A549 (cell line): ENCODE measurements at regions not wholly inside any gene's neighbourhood (a gene's known extent, or its start where the extent isn't known, plus 50 kb on each side); places are given as distances from the start of the nearest gene placed in this dataset.

ENCODE experiments used
- ATAC-seq, 2 experiments: fragments of 200-7000 bp in 1 of 2; fragments of >200 bp in 1 of 2; cut with Nextera tagmentation in 1 of 2; cut with Tn5 transposase in 1 of 2; 3 replicates each; pipeline versions ENCODE4 v1.8.0 to v1.9.1; 2018 to 2020; ENCODE audit warnings: mild to moderate bottlenecking in 1 of 2, moderate library complexity in 1 of 2
- CTCF ChIA-PET: fragments of 300-600 bp; sonication (Branson Sonifier 250); formaldehyde crosslinking; extraction: SDS; loops from one replicate; lab custom pipeline; 2021; ENCODE audit warnings: antibody characterized with exemption, inconsistent platforms; lab: Yijun Ruan, JAX
- POLR2A ChIA-PET: fragments of 350-600 bp; formaldehyde crosslinking; extraction: SDS; loops from one replicate; lab custom pipeline; 2021; ENCODE audit warnings: antibody characterized with exemption, inconsistent platforms; lab: Yijun Ruan, JAX
- DNase-seq, 2 experiments: peaks; one replicate each; pipeline versions ENCODE4 v3.0.0 to v3.0.0-alpha.2; 2011 to 2016; ENCODE audit warnings: low read depth in 1 of 2, low spot score in 1 of 2
- FAIRE-seq: peaks from 2 replicates; lab custom pipeline; 2011; peaks lifted over from hg19 to GRCh38; lab: Jason Lieb, UNC
- H3K27ac ChIP-seq, 2 experiments: fragments of >200 bp; sonication (Bioruptor Twin); formaldehyde crosslinking; 3 replicates each; pipeline ENCODE4 v1.5.1; 2016 to 2017
- H3K4me1 ChIP-seq: fragments of >200 bp; sonication (Bioruptor Twin); formaldehyde crosslinking; 3 replicates; pipeline ENCODE4 v1.6.1; 2016
- H3K4me2 ChIP-seq: fragments of >200 bp; sonication (Bioruptor Twin); formaldehyde crosslinking; 3 replicates; pipeline ENCODE4 v1.6.1; 2016
- H3K4me3 ChIP-seq: fragments of >200 bp; sonication (Bioruptor Twin); formaldehyde crosslinking; 3 replicates; pipeline ENCODE4 v1.5.1; 2016
- H3K9me3 ChIP-seq: fragments of >200 bp; sonication (Bioruptor Twin); formaldehyde crosslinking; 3 replicates; pipeline ENCODE4 v1.6.1; 2016
- CHD2 ChIP-seq: fragments of 150-350 bp; IDR thresholded peaks from 2 replicates; pipeline ENCODE4 v1.6.1; 2014; ENCODE audit warnings: low read length; ENCODE audit not compliant: partially characterized antibody
- CTCF ChIP-seq: fragments of >200 bp; sonication (Bioruptor Twin); formaldehyde crosslinking; IDR thresholded peaks from 3 replicates; pipeline ENCODE4 v1.5.1; 2016
- EHF ChIP-seq: fragments of 250-450 bp; sonication (Bioruptor Pico); IDR thresholded peaks from 2 replicates; pipeline ENCODE4 v1.5.0; 2020; ENCODE audit warnings: mild to moderate bottlenecking
- EHMT2 ChIP-seq: fragments of 200-600 bp; sonication (generic); IDR thresholded peaks from 2 replicates; pipeline ENCODE4 v1.6.1; 2016; ENCODE audit warnings: antibody characterized with exemption, low read depth, mild to moderate bottlenecking, moderate library complexity
- ELK1 ChIP-seq: fragments of 150-350 bp; IDR thresholded peaks from 2 replicates; pipeline ENCODE4 v1.6.1; 2014; ENCODE audit warnings: low read depth, mild to moderate bottlenecking, low read length
- EP300 ChIP-seq, 2 experiments: fragments of >200 bp; sonication (Bioruptor Twin); formaldehyde crosslinking; IDR thresholded peaks; 2 replicates in 1 of 2; 3 replicates in 1 of 2; pipeline ENCODE4 v1.6.1; 2016 to 2017
- ESRRA ChIP-seq: fragments of 150-350 bp; IDR thresholded peaks from 2 replicates; pipeline ENCODE4 v1.6.1; 2014; ENCODE audit warnings: mild to moderate bottlenecking, low read length, borderline replicate concordance
- FOSL2 ChIP-seq, 2 experiments: fragments of 450-650 bp in 1 of 2; fragments of >200 bp in 1 of 2; sonication (Bioruptor Twin) in 1 of 2; formaldehyde crosslinking; IDR thresholded peaks; 2 replicates each; pipeline versions ENCODE4 v1.5.0 to v1.6.1; 2016 to 2020; ENCODE audit warnings: mild to moderate bottlenecking in 1 of 2, moderate library complexity in 1 of 2
- FOXS1 ChIP-seq: fragments of 250-450 bp; sonication (Bioruptor Pico); IDR thresholded peaks from 2 replicates; pipeline ENCODE4 v1.5.0; 2020; ENCODE audit warnings: mild to moderate bottlenecking, moderate library complexity
- GATA3 ChIP-seq: IDR thresholded peaks from 2 replicates; pipeline ENCODE4 v1.6.1; 2012; ENCODE audit warnings: borderline replicate concordance
- HDAC2 ChIP-seq: fragments of 200-600 bp; sonication (generic); IDR thresholded peaks from 2 replicates; pipeline ENCODE4 v1.6.1; 2016
- HOXA7 ChIP-seq: fragments of 250-450 bp; sonication (Bioruptor Pico); IDR thresholded peaks from 2 replicates; pipeline ENCODE4 v1.5.0; 2020; ENCODE audit warnings: mild to moderate bottlenecking, moderate library complexity
- JUN ChIP-seq, 2 experiments: fragments of >200 bp; sonication (Bioruptor Twin); formaldehyde crosslinking; IDR thresholded peaks; 2 replicates in 1 of 2; 3 replicates in 1 of 2; pipeline ENCODE4 v1.6.1; 2016 to 2017
- JUNB ChIP-seq: fragments of >200 bp; sonication (Bioruptor Twin); formaldehyde crosslinking; IDR thresholded peaks from 2 replicates; pipeline ENCODE4 v1.6.1; 2016
- KDM1A ChIP-seq: fragments of 200-600 bp; sonication (generic); IDR thresholded peaks from 2 replicates; pipeline ENCODE4 v1.6.1; 2016; ENCODE audit warnings: low read depth, mild to moderate bottlenecking
- KDM5A ChIP-seq: fragments of 200-600 bp; sonication (generic); IDR thresholded peaks from 2 replicates; pipeline ENCODE4 v1.6.1; 2016; ENCODE audit warnings: antibody characterized with exemption, mild to moderate bottlenecking
- MYC ChIP-seq: IDR thresholded peaks from 2 replicates; pipeline ENCODE4 v1.6.1; 2012; ENCODE audit warnings: mild to moderate bottlenecking, inconsistent platforms, low read length, improper control_type of control experiment, borderline replicate concordance
- RAD21 ChIP-seq, 2 experiments: fragments of >200 bp in 1 of 2; sonication (Bioruptor Twin) in 1 of 2; formaldehyde crosslinking in 1 of 2; IDR thresholded peaks in 1 of 2; conservative IDR thresholded peaks in 1 of 2; 2 replicates in 1 of 2; 3 replicates in 1 of 2; pipeline ENCODE4 v1.6.1; 2012 to 2018; ENCODE audit warnings: inconsistent platforms in 1 of 2
- RARB ChIP-seq: fragments of 250-450 bp; sonication (Bioruptor Pico); IDR thresholded peaks from 2 replicates; pipeline ENCODE4 v1.8.0; 2021; ENCODE audit warnings: mild to moderate bottlenecking, moderate library complexity
- RNF2 ChIP-seq: fragments of 200-600 bp; sonication (generic); IDR thresholded peaks from 2 replicates; pipeline ENCODE4 v1.6.1; 2016; ENCODE audit warnings: low read depth, mild to moderate bottlenecking, antibody characterized with exemption, moderate library complexity, borderline replicate concordance
- SREBF2 ChIP-seq: fragments of 450-650 bp; IDR thresholded peaks from 2 replicates; pipeline ENCODE4 v1.6.1; 2014; ENCODE audit warnings: mild to moderate bottlenecking, moderate library complexity
- TFCP2L1 ChIP-seq: fragments of 250-450 bp; sonication (Bioruptor Pico); IDR thresholded peaks from 2 replicates; pipeline ENCODE4 v1.5.0; 2021; ENCODE audit warnings: mild to moderate bottlenecking
- TP53 ChIP-seq: fragments of 250-450 bp; sonication (Bioruptor Pico); IDR thresholded peaks from 2 replicates; pipeline ENCODE4 v1.5.0; 2021; ENCODE audit warnings: mild to moderate bottlenecking, moderate library complexity
- ZNF302 ChIP-seq: fragments of 250-450 bp; sonication (Bioruptor Pico); IDR thresholded peaks from 2 replicates; pipeline ENCODE4 v1.9.0; 2021; ENCODE audit warnings: inconsistent platforms, mild to moderate bottlenecking, moderate library complexity
- WGBS: methylation state at CpG from one replicate; pipeline ENCODE4 v1.1.6; 2017; ENCODE audit errors: missing lambda C conversion rate; 5-methylcytosine and 5-hydroxymethylcytosine counted together

GRCh38 chrX:115360220-115360781, 70.8 kb downstream of the LUZP4 start (continued):
- TF ChIP-seq CHD2 (no peak), ESRRA (no peak), TP53 (no peak), EP300 (IDR thresholded peaks at IDR 0.05) (no peak)
- TF ChIP-seq, all 56 proteins: peak for 0

GRCh38 chrX:115362334-115363095, 73.0 kb downstream of the LUZP4 start:
- 89% methylated on average over 13 of the region's 18 CpGs for WGBS
- DNase-seq (no peak), FAIRE-seq (no peak), ATAC-seq (no peak)
- CTCF ChIA-PET, result interaction anchor here (0.6 to 1.0 kb wide), 2 partner anchors 142 to 280 kb away, joined by 3 to 4 read pairs; no protein-coding TSS in a partner anchor
- TF ChIP-seq CHD2 (no peak), ELK1 (no peak), HOXA7 (no peak), RAD21 (conservative IDR thresholded peaks at IDR 0.05 in 1 of 2, IDR thresholded peaks at IDR 0.05 in 1 of 2) (no peak), CTCF (no peak), HDAC2 (no peak), GATA3 (no peak), TFCP2L1 (CRISPR knock-in tag) (no peak), JUN (IDR thresholded peaks at IDR 0.05) (no peak), SREBF2 (no peak), FOXS1 (CRISPR knock-in tag) (no peak)
- no peaks in the 10 kb centered on the region for H3K9me3 ChIP-seq
- no peak overlapping the region for H3K27ac ChIP-seq
- H3K4me2 ChIP-seq, result no peak overlapping the region
- peaks cover 4% of the 10 kb centered on the region; the same call in 1 of the 3 replicates for H3K4me1 ChIP-seq
- H3K4me3 ChIP-seq, result no peak overlapping the region
- POLR2A ChIA-PET, result no interaction called here

- Histone ChIP-seq H3K9me3 (no peaks in the 10 kb centered on the region), H3K4me3 (no peak overlapping the region), H3K27ac (no peak overlapping the region), H3K4me1 (peaks cover 11% of the 10 kb centered on the region; the same call in 2 of the 3 replicates), H3K4me2 (no peak overlapping the region)
- ATAC-seq (no peak), FAIRE-seq (peak; percentile 51), DNase-seq (no peak)
- WGBS, result 59% methylated on average over 2 of the region's 2 CpGs
- TF ChIP-seq ESRRA, result no peak
- TF ChIP-seq EP300 (IDR thresholded peaks at IDR 0.05), result no peak
- ChIA-PET CTCF (interaction anchor here (0.6 to 1.0 kb wide), 3 partner anchors 11 to 280 kb away, joined by 3 to 5 read pairs (median 4); no protein-coding TSS in a partner anchor), POLR2A (no interaction called here)
Observed at GRCh38 chrX:115363372-115363771, 73.9 kb downstream of the LUZP4 start.

- 91% methylated on average over 2 of the region's 2 CpGs for WGBS
- POLR2A ChIA-PET, result no interaction called here
- peaks cover 15% of the 10 kb centered on the region; the same call in 2 of the 3 replicates for H3K4me1 ChIP-seq
- ATAC-seq (no peak), FAIRE-seq (no peak), DNase-seq (no peak)
- H3K27ac ChIP-seq, result no peak overlapping the region
- H3K9me3 ChIP-seq, result no peaks in the 10 kb centered on the region
- H3K4me3 ChIP-seq, result no peak overlapping the region
- H3K4me2 ChIP-seq, result no peak overlapping the region
- CTCF ChIA-PET, result interaction anchor here (1.0 kb wide), 1 partner anchor 11 kb away, joined by 5 read pairs; no protein-coding TSS in a partner anchor
- TF ChIP-seq ZNF302 (CRISPR knock-in tag) (no peak), RARB (CRISPR knock-in tag) (no peak), EHF (CRISPR knock-in tag) (no peak), TP53 (no peak), KDM5A (no peak), EHMT2 (no peak), MYC (no peak), KDM1A (no peak), EP300 (IDR thresholded peaks at IDR 0.05) (no peak), JUNB (no peak), RNF2 (no peak), FOSL2 (IDR thresholded peaks at IDR 0.05) (no peak), FOSL2 (CRISPR knock-in tag; IDR thresholded peaks at IDR 0.05) (no peak), RAD21 (conservative IDR thresholded peaks at IDR 0.05 in 1 of 2, IDR thresholded peaks at IDR 0.05 in 1 of 2) (no peak)
Observed at GRCh38 chrX:115363897-115364296, 74.4 kb downstream of the LUZP4 start.
